ENCODE measurements at regions not wholly inside any gene's neighbourhood (a gene's known extent, or its start where the extent isn't known, plus 50 kb on each side); places are given as distances from the start of the nearest gene placed in this dataset.

DNA sequence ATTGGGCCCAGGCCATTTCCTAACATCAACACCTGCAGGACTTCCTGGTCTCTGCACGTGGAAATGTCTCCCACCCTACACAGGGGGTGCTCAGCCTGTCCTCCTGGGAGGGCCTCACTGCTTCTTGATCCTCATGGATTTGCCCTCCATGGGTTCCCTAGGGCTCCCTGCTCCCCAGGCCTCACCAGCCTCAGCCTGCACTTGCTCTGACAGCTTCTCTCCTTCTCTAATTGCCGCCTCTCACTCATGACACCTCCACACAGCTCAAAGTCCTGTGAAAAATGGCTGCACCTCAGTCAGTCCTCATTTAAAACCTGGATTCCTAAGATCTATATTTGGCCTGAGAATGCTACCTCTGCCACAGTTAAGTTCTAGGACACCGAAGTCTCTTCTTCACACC is 130.6 kb downstream of the PXDC1 start:
- 0 out of 2 replicates have a peak, but pooled peaks cover 2% of the 10 kb centered on the region for H3K27me3 ChIP-seq (ENCODE audit: control insufficient read depth, insufficient read depth, low read length)

DNA sequence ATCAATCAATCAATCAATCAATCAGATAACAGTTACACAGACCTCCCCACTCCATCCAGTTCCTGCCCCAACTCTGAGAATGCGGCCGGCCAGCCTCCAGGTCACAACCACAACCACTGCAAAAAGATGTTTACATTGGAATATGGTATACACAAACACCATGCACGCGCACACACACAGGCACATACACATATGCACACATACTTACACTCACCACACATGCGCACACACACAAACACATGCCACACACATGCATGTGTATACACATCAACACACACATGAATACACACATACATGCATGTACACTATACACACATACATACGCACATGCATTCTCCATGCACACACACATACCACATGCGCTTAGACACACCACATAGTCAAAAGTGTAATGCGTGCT is 131.1 kb downstream of the PXDC1 start:
- no peak for DNase-seq (ENCODE audit: low read depth, low spot score)
- intact Hi-C loops (cut with micrococcal nuclease; ENCODE audit: unreplicated experiment) = no loop called here
- H3K36me3 ChIP-seq (ENCODE audit: control insufficient read depth, insufficient read depth, low read length) = no peaks in the 10 kb centered on the region
- ATAC-seq = no peak
- no peaks in the 10 kb centered on the region for H3K9me3 ChIP-seq (ENCODE audit: control insufficient read depth, insufficient read depth, low read depth, low read length)
- TF ChIP-seq, protein P1, sequence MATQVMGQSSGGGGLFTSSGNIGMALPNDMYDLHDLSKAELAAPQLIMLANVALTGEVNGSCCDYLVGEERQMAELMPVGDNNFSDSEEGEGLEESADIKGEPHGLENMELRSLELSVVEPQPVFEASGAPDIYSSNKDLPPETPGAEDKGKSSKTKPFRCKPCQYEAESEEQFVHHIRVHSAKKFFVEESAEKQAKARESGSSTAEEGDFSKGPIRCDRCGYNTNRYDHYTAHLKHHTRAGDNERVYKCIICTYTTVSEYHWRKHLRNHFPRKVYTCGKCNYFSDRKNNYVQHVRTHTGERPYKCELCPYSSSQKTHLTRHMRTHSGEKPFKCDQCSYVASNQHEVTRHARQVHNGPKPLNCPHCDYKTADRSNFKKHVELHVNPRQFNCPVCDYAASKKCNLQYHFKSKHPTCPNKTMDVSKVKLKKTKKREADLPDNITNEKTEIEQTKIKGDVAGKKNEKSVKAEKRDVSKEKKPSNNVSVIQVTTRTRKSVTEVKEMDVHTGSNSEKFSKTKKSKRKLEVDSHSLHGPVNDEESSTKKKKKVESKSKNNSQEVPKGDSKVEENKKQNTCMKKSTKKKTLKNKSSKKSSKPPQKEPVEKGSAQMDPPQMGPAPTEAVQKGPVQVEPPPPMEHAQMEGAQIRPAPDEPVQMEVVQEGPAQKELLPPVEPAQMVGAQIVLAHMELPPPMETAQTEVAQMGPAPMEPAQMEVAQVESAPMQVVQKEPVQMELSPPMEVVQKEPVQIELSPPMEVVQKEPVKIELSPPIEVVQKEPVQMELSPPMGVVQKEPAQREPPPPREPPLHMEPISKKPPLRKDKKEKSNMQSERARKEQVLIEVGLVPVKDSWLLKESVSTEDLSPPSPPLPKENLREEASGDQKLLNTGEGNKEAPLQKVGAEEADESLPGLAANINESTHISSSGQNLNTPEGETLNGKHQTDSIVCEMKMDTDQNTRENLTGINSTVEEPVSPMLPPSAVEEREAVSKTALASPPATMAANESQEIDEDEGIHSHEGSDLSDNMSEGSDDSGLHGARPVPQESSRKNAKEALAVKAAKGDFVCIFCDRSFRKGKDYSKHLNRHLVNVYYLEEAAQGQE (IDR thresholded peaks at IDR 0.05; ENCODE audit: insufficient read depth in 1 of 2, low read depth in 2 of 2, low read length in 1 of 2) = no peak
- TF ChIP-seq POLR2AphosphoS5 (IDR thresholded peaks at IDR 0.05; ENCODE audit: low read depth, low read length) (no peak), SIN3A (IDR thresholded peaks at IDR 0.05; ENCODE audit: borderline replicate concordance, insufficient read depth, low read depth, low read length) (no peak), TCF7L2 (IDR thresholded peaks at IDR 0.05; ENCODE audit: low read depth, low read length) (no peak)
- TF ChIP-seq, protein P2, sequence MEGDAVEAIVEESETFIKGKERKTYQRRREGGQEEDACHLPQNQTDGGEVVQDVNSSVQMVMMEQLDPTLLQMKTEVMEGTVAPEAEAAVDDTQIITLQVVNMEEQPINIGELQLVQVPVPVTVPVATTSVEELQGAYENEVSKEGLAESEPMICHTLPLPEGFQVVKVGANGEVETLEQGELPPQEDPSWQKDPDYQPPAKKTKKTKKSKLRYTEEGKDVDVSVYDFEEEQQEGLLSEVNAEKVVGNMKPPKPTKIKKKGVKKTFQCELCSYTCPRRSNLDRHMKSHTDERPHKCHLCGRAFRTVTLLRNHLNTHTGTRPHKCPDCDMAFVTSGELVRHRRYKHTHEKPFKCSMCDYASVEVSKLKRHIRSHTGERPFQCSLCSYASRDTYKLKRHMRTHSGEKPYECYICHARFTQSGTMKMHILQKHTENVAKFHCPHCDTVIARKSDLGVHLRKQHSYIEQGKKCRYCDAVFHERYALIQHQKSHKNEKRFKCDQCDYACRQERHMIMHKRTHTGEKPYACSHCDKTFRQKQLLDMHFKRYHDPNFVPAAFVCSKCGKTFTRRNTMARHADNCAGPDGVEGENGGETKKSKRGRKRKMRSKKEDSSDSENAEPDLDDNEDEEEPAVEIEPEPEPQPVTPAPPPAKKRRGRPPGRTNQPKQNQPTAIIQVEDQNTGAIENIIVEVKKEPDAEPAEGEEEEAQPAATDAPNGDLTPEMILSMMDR (IDR thresholded peaks at IDR 0.05) = no peak
- ChIA-PET CTCF (no interaction called here), POLR2A (no interaction called here)
- no peaks in the 10 kb centered on the region for H3K4me1 ChIP-seq (ENCODE audit: control insufficient read depth, insufficient read depth, low read length)
- no peak overlapping the region for H3K4me3 ChIP-seq (ENCODE audit: low read depth in 2 of 2, low read length in 2 of 2)
- H3K27ac ChIP-seq (ENCODE audit: low read length) = no peak overlapping the region
- BruUV-seq (replicated peaks) = no TSS peak
- 0 out of 2 replicates have a peak, but pooled peaks cover 2% of the 10 kb centered on the region for H3K27me3 ChIP-seq (ENCODE audit: control insufficient read depth, insufficient read depth, low read length)
- in situ Hi-C loops (cut with HindIII; ENCODE audit: low pct_unique_long_range_greater_than_20kb, low sequenced_read_pairs) = no loop called here

More for the DNA sequence above, 130.6 kb downstream of the PXDC1 start:
- in situ Hi-C loops (cut with HindIII; ENCODE audit: low pct_unique_long_range_greater_than_20kb, low sequenced_read_pairs) (no loop called here), intact Hi-C loops (cut with micrococcal nuclease; ENCODE audit: unreplicated experiment) (no loop called here)
- ATAC-seq = no peak
- no peak for DNase-seq (ENCODE audit: low read depth, low spot score)
- no TSS peak for BruUV-seq (replicated peaks)
- Histone ChIP-seq H3K9me3 (ENCODE audit: control insufficient read depth, insufficient read depth, low read depth, low read length) (no peaks in the 10 kb centered on the region), H3K4me1 (ENCODE audit: control insufficient read depth, insufficient read depth, low read length) (no peaks in the 10 kb centered on the region), H3K4me3 (ENCODE audit: low read depth in 2 of 2, low read length in 2 of 2) (no peak overlapping the region), H3K36me3 (ENCODE audit: control insufficient read depth, insufficient read depth, low read length) (no peaks in the 10 kb centered on the region), H3K27ac (ENCODE audit: low read length) (no peak overlapping the region)
- TF ChIP-seq POLR2AphosphoS5 (IDR thresholded peaks at IDR 0.05; ENCODE audit: low read depth, low read length) (no peak), SIN3A (IDR thresholded peaks at IDR 0.05; ENCODE audit: borderline replicate concordance, insufficient read depth, low read depth, low read length) (no peak), TCF7L2 (IDR thresholded peaks at IDR 0.05; ENCODE audit: low read depth, low read length) (no peak)
- TF ChIP-seq, protein P2 (IDR thresholded peaks at IDR 0.05) = no peak
- TF ChIP-seq, protein P1 (IDR thresholded peaks at IDR 0.05; ENCODE audit: insufficient read depth in 1 of 2, low read depth in 2 of 2, low read length in 1 of 2) = no peak
- ChIA-PET CTCF (no interaction called here), POLR2A (no interaction called here)
